ENCODE measurements at regions not wholly inside any gene's neighbourhood (a gene's known extent, or its start where the extent isn't known, plus 50 kb on each side); places are given as distances from the start of the nearest gene placed in this dataset.

DNA sequence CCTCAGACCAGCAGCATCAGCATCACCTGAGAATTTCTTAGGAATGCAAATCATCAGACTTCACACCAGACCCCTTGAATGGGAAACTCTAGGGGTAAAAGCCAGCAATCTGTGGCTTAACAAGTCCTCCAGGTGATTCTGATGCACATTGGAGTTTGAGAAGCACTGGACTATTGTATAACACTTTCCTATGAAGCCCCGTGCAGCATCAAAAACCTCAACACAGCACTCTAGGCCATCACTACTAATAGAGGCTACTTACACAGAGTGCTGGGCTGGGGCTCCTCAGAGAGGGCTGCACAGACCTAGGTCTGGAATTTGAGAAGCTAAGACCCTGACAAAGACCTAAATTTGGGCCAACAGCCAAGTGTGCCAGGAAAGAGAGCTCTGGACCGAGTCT, 95.7 kb upstream of the ARAP3 start:
- no peak for DNase-seq

- no peak for DNase-seq
Observed at GRCh38 chr5:141777130-141777529, 95.1 kb upstream of the ARAP3 start.

- DNase-seq = no peak
Observed at GRCh38 chr5:141773779-141774562, 91.9 kb upstream of the ARAP3 start.

DNA sequence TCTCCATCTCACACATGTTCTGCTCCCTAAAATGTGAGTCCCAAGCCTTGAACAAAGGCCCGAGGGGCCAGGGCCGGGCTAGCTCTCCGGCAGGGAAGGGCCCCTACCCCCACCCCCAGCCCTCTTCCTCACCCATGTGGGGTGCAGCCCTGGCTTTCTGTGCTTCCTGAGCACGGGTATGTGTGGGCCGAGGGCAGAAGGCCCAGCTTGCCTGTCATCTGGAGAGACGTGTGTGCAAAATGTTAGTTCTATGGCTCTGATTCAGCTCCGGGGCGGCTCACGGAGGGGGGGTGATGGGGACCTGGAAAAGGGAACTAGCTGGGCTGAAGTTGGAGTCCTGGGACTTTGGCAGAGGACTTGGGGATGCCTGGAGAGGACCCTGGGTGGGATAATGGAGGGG, 90.3 kb upstream of the ARAP3 start:
- no peak for DNase-seq

DNA sequence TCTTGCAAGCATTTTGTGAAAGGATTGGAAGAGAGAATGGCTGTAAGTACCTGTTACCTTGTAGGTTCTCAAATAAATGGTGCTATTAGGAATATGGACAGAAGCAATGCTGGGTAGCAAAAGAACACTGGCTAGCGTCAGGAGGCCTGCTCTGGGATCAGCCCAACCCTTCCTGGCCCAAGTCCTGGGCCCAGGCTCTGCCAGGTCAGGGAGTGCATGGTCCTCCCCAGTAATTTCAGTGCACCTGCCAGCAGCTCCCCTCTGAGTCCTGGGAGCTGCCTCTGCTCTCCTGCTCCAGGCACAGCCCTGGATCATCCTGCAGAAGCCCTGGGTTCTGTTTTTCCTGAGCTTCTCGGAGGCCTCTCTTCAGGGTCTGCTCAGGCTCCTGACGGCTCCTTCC, 89.5 kb upstream of the ARAP3 start:
- DNase-seq = no peak

- DNase-seq = no peak
Observed at GRCh38 chr5:141771031-141771430, 89.0 kb upstream of the ARAP3 start.

DNA sequence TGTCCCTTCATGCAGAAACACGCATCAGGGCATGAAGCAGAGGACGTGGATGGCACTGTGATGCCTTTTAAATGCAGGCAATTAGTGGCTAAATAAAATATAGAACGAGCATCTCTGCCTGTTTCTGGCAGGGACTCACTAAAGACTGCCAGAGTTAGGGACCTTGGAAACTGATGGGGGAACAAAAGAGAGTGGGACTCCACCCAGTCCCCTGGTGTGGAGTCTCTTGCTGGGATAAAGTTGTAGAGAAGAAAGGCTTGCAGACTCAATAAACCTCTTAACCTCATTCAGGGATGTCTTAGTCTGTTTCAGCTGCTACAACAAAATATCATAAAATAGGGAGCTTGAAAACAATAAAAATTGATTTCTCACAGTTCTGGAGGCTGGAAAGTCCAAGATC, 87.6 kb upstream of the ARAP3 start:
- DNase-seq = no peak

DNA sequence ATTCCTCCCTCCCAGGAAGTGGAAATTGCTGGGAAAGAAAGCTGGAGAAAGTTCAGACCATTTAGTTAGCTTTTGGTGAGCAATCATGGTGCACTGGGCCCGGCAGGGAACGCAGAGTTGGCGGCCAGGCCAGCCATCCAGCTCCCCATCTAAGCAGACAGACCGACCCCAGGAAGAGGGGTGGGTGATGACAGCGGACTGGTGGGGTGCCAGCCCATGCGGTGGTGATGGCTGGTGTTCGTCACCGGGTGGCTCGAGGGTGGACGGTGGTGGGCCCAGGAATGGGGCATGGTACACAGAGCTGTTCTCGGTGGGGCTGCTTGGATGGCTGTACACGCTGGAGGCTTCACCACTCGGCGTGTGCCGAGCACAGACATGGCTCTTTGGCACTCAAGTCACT, 85.6 kb upstream of the ARAP3 start:
- DNase-seq = no peak

DNA sequence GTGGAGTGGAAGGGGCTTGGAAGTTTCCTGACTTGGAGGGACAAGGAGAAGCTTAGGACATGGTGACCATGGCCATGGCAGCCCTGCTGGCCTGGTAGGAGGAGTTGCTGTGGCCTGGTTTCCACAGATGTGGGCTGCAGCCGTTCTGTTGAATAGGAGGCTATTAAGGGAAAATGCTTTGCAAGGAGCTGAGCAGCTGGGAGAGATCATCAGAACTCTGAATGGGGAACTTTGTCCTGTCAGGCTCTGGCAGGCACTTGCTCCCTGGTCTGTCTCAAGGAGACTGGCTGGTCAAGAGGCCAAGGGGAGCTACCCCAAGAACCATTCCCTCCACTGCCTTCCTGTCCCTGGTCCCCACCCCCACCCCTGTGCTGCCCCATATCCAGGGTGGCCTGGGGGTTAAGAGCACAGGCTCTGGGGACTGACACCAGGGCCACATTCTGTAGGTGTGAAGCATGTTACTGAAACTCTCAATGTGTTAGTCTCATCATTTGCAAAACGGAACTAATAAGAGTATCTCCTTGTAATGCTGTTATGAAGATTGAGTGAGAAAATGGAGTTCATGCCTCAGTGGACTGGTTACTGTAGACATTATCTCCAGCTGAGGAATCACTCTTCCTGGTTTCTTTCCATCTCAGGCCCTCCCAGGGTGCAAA, 84.0 kb upstream of the ARAP3 start:
- DNase-seq = no peak

- DNase-seq = no peak
Observed at GRCh38 chr5:141763541-141763940, 81.5 kb upstream of the ARAP3 start.

- no peak for DNase-seq
Observed at GRCh38 chr5:141762790-141763368, 80.8 kb upstream of the ARAP3 start.

DNA sequence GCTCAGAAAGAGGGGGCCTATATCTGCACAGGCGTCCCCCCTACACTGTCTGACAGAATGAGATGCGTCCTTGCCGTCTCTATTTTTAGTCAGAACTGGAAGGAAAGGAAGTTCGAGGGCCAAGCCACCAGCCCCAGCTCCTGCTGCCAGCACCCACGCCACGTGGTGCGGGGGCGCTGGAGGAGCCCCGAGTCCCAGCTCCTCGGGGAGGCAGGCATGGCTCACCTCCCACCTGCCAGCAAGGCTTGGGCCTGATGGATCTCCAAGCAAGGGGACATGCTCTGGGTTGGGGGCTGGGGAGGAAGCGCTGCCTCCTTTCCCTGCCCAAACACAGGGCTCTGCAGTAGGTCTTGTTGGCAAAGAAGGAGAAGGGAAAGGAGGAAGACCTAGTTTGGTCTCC, 80.3 kb upstream of the ARAP3 start:
- no peak for DNase-seq

DNA sequence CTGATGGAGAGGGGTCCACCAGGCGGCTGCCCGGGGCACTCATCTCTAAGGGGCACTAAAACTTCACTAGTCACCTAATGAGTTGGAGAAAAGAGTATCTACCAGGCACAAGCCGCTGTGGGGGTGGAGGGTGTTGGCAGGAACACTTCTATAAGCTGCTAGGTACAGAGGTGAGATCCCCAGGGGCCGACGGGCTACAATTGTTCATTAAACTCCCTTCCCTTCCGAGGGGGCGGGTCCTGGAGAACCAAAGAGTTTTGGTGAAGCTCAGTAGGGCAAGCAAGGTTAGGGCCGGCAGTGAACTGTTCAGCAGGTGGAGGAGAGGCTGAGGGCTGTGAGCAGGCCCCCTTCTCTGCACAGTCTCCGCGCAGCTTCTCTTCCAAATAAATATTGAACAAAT, 78.7 kb upstream of the ARAP3 start:
- no peak for DNase-seq

DNA sequence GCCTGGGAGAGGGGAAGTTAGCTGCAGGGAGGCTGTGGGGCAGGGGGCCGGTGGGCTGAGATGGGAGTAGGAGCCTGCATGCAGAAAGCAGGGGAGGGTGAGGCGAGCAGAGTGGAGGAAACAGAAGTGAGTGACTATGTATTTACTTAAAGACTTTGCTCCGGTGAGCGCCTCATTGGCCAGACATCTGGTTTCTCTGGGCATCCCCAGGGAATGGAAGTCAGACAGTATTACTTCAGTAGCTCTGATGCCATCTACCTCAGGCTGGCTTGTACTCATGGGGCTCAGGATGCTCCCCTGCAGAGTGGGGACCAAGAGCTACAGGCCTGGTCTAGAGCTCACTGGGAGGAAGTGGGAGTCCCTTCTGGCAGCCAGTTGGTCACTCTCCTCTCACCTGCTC, 78.2 kb upstream of the ARAP3 start:
- DNase-seq = no peak

DNA sequence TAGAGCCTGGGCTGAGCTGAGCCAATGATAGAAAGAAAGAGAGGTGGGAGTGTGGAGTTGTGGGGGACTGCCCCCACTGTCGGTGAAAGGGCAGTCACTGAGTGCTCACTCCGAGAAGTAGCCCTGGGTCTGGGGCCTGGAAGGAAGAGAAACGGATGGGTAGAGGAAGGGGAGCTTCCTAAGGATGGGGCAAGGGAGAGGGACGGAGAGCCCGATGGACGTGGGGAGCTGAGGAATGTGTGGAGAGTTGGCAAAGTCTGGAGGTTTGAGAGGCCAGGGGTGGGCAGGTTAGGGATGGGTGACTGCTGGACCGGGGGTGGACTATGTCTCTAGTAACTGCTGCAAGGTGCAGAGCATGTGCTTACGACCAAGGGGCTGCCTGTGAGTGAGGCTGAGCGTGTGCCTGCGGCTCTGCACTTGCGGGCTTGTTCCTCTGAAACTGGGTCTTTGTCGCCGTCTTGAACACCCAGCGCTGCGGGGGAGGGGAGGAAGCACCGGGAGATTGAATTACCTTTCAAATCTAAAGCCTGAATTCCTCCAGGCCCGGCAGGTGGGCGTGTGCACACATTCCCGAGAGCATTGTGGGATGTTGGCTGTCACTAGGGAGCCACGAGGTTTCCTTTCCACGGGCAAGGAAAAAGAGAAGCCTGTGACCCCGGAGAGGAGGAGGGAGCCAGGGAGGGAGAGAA, 76.4 kb upstream of the ARAP3 start:
- no peak for DNase-seq

DNA sequence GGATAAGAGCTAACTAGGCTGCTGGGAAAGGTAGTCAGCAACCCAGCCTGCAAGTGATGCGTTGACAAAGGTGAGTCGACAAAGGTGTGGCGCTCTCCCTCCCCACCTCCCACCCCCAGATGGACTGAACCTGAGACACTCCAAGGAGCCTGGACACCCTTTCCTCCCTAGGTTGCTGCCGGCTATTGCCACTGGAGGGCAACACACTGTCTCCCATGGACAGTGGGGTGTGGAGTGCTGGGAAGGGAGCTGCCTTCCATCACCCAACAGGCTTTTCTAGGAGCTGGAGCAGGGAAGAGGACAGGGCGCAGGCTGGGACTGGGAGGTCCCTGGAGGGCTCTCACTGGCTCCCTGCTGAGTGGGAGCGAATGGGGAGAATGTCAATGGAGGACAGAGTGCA, 75.4 kb upstream of the ARAP3 start:
- DNase-seq = no peak

- DNase-seq = no peak
Observed at GRCh38 chr5:141756196-141756595, 74.2 kb upstream of the ARAP3 start.

- DNase-seq = no peak
Observed at GRCh38 chr5:141753971-141754713, 72.1 kb upstream of the ARAP3 start.

GRCh38 chr5:141753143-141753970, 71.3 kb upstream of the ARAP3 start:
- no peak for DNase-seq

DNA sequence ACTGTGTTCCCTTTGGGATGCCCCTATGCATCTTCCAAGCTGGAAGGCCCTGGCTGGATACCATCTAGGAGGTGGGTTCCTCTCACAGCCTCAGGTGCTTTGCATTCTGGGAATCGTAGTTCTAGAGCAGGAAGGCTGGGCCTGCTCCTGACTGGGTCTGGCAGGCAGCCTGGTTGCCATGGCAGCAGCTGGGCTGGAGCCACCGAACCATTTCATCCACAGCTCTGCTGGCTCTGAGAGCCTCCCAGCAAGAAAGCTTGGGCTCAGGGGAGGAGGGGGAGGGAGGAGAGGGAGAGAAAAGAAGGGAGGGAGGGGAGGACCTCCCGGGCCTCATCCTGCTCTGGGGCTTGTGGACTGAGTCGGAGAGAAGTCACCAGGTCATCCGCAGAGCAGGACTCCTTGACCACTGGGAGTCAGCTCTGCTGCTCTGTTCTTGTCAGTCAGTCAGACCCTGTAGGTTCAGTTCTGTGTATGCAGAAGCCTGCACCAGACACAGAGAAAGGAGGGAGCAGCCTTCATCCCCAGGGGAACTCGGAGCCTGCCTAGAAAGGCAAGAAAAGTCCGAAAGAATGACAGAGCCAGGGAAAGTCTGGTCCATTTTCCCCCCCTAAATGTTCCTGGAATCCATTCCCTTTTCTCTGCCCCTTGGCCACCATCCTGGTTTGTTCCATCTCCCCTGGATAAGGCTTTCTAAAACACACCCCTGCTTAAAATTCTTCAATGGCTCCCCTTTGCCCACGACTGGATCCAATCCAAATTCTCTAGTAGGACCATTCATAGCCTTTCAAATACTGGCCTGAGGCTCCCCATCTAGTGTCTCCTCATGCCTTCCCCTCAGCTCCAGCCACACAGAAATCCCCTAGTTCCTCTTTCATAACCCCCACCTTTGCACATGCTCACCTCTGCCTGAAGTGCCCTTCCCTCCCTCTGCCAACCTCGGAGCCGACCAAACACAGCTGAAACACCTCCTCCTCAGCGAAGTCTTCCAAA, 65.4 kb upstream of the ARAP3 start:
- DNase-seq = no peak

GRCh38 chr5:141746395-141746794, 64.4 kb upstream of the ARAP3 start:
- no peak for DNase-seq

All from activated effector memory CD4-positive, alpha-beta T cell treated with anti-CD3 and anti-CD28 coated beads, Interleukin-2, amount 50 U/mL, for 16 hours (primary cell).